ENCODE measurements at regions not wholly inside any gene's neighbourhood (a gene's known extent, or its start where the extent isn't known, plus 50 kb on each side); places are given as distances from the start of the nearest gene placed in this dataset.

DNA sequence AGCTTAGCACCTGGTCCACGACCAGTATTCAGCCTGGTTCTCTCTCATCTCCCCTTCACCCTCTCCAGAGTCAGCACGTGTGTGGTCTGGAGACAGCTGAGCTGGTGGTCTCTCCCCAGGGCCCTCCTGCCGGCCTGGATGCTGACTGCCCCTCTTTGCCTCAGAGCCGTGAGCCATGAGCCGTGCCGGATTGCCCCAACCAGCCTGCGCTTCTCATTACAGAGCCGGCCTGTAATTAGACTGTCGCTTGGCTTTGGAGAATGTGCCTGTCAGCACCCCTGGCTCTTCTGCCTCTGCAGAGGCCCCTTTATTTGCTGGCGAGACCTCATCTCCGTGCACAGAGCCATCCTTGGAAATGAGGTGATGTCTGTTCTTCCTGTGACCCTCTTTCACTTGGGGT, 118.7 kb upstream of the BOD1 start:
- ATAC-seq (ENCODE audit: low FRiP score in 2 of 2) (no peak), DNase-seq (peak in 1 of 2 donors; percentile 45)
- WGBS, 2 donors: 76 to 80% methylated on average over 6 to 11 of the region's 11 CpGs
- H3K27me3 ChIP-seq: no peaks in the 10 kb centered on the region
- no peak overlapping the region for H3K4me3 ChIP-seq
- H3K9me3 ChIP-seq: no peaks in the 10 kb centered on the region
- no peaks in the 10 kb centered on the region for H3K36me3 ChIP-seq
- no peaks in the 10 kb centered on the region for H3K4me1 ChIP-seq
- TF ChIP-seq POLR2A (IDR thresholded peaks at IDR 0.05): no peak
- TF ChIP-seq, protein P1, sequence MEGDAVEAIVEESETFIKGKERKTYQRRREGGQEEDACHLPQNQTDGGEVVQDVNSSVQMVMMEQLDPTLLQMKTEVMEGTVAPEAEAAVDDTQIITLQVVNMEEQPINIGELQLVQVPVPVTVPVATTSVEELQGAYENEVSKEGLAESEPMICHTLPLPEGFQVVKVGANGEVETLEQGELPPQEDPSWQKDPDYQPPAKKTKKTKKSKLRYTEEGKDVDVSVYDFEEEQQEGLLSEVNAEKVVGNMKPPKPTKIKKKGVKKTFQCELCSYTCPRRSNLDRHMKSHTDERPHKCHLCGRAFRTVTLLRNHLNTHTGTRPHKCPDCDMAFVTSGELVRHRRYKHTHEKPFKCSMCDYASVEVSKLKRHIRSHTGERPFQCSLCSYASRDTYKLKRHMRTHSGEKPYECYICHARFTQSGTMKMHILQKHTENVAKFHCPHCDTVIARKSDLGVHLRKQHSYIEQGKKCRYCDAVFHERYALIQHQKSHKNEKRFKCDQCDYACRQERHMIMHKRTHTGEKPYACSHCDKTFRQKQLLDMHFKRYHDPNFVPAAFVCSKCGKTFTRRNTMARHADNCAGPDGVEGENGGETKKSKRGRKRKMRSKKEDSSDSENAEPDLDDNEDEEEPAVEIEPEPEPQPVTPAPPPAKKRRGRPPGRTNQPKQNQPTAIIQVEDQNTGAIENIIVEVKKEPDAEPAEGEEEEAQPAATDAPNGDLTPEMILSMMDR (IDR thresholded peaks at IDR 0.05): no peak
- no peak for TF ChIP-seq EP300 (IDR thresholded peaks at IDR 0.05)
- TF ChIP-seq POLR2AphosphoS5 (IDR thresholded peaks at IDR 0.05): no peak
- H3K27ac ChIP-seq: no peak overlapping the region

DNA sequence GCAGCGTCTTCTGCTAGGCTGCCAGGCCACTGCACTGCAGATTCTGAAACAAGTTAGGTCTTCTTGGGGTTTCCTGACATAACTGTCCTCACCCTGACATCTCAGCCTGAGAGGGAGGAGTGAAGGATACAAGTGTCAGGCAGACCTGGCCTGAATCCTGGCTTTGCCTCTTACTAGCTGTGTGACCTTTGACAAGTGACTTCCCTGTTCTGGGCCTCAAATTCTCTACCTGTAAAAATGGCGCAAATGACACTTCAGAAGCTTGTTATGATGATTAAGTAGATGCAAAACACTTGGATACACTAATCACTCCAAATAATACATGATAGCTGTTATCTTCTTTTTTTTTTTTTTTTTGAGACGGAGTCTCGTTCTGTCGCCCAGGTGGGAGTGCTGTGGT, 119.2 kb upstream of the BOD1 start:
- 82 to 95% methylated on average over 5 of the region's 5 CpGs for WGBS, 2 donors
- ATAC-seq (ENCODE audit: low FRiP score in 2 of 2) (no peak), DNase-seq (no peak)
- TF ChIP-seq, protein P1 (IDR thresholded peaks at IDR 0.05): no peak
- TF ChIP-seq POLR2AphosphoS5 (IDR thresholded peaks at IDR 0.05) (no peak), POLR2A (IDR thresholded peaks at IDR 0.05) (no peak), EP300 (IDR thresholded peaks at IDR 0.05) (no peak)
- Histone ChIP-seq H3K9me3 (no peaks in the 10 kb centered on the region), H3K27me3 (no peaks in the 10 kb centered on the region), H3K4me1 (no peaks in the 10 kb centered on the region), H3K27ac (no peak overlapping the region), H3K36me3 (no peaks in the 10 kb centered on the region), H3K4me3 (no peak overlapping the region)

DNA sequence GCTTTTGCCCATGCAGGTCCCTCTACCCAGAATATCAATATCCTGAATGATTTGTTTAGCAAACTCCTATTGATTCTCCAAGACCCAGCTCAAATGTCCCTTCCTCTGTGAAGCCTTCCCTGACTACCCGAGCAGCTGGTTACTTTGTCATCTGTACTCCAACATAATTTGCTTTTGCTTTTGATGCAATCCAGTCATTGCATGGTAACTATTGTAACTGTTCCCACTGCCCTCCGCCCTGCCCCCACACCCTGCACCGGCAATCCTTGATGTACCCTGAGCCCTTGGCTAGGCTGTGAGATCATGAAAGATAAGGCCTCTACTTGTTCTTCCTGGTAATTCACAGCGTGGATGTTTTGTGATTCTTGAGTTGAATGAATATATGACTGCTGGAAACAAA, 119.9 kb upstream of the BOD1 start:
- no peak for ATAC-seq (ENCODE audit: low FRiP score in 2 of 2)
- Histone ChIP-seq H3K36me3 (no peaks in the 10 kb centered on the region), H3K4me3 (no peak overlapping the region), H3K9me3 (no peaks in the 10 kb centered on the region), H3K4me1 (no peaks in the 10 kb centered on the region), H3K27me3 (no peaks in the 10 kb centered on the region), H3K27ac (no peak overlapping the region)
- 43 to 64% methylated on average over 4 of the region's 4 CpGs for WGBS, 2 donors
- no peak for TF ChIP-seq EP300 (IDR thresholded peaks at IDR 0.05)
- TF ChIP-seq POLR2A (IDR thresholded peaks at IDR 0.05): no peak
- TF ChIP-seq, protein P1 (IDR thresholded peaks at IDR 0.05): no peak
- TF ChIP-seq POLR2AphosphoS5 (IDR thresholded peaks at IDR 0.05): no peak
- DNase-seq: no peak

DNA sequence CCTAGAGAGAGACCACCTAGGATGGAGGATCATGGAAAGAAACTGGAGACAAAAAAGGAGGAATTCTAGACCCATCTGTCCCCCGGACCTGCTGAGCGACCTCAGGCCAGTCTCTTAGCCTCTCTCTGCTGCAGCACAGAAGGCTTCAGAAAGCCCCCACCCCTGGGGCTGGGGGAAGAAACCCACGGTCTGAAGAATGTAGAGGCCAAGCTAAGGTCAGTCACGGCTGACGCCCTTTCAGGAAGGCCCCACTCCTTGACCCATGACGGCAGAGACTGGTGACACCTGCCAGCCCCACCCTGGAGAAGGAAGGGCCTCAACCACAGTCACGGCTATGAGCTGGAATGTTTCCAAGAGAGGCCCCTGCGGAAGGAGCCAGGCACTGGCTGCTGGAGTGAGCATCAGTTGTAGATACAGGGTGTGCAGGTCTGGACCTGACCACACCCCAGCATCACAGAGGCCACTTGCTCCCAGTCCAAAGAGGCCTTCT, 120.5 kb upstream of the BOD1 start:
- TF ChIP-seq POLR2A (IDR thresholded peaks at IDR 0.05): no peak
- TF ChIP-seq, protein P1 (IDR thresholded peaks at IDR 0.05): no peak
- TF ChIP-seq EP300 (IDR thresholded peaks at IDR 0.05): no peak
- no peak for TF ChIP-seq POLR2AphosphoS5 (IDR thresholded peaks at IDR 0.05)
- peak in 1 of 2 donors; percentile 4 for ATAC-seq (ENCODE audit: low FRiP score in 2 of 2)

DNA sequence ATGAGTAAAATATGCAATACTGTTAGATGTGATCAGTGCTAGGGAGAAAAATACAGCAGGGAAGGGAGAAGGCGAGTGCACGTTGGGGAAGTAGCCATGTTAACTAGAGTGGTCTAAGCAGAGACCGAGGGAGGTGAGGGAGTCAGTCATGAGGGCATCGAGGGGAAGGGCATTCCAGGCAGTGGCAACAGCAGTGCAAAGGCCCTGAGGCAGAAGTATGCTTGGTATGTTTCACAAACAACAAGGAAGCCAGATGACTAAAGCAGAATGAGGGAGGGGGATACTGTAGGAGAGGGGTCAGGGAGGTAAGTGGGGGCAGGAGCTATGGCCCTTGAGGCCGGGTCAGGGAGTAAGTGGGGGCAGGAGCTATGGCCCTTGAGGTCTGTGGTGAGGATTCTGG, 123.3 kb upstream of the BOD1 start:
- no peak for DNase-seq
- Histone ChIP-seq H3K36me3 (no peaks in the 10 kb centered on the region), H3K9me3 (no peaks in the 10 kb centered on the region), H3K27me3 (no peaks in the 10 kb centered on the region), H3K4me1 (peaks cover 0 to 7% (median 1%) of the 10 kb centered on the region in 4 donors), H3K27ac (no peak overlapping the region), H3K4me3 (no peak overlapping the region)
- ATAC-seq (ENCODE audit: low FRiP score in 2 of 2): no peak
- 72 to 81% methylated on average over 5 of the region's 5 CpGs for WGBS, 2 donors
- TF ChIP-seq POLR2A (IDR thresholded peaks at IDR 0.05) (no peak), POLR2AphosphoS5 (IDR thresholded peaks at IDR 0.05) (no peak), EP300 (IDR thresholded peaks at IDR 0.05) (no peak)
- TF ChIP-seq, protein P1 (IDR thresholded peaks at IDR 0.05): no peak

More for the DNA sequence above, 120.5 kb upstream of the BOD1 start:
- H3K27me3 ChIP-seq: no peaks in the 10 kb centered on the region
- H3K4me1 ChIP-seq: peaks cover 0 to 3% (median 1%) of the 10 kb centered on the region in 4 donors
- no peaks in the 10 kb centered on the region for H3K9me3 ChIP-seq
- H3K27ac ChIP-seq: no peak overlapping the region
- no peak for DNase-seq
- H3K36me3 ChIP-seq: no peaks in the 10 kb centered on the region
- no peak overlapping the region for H3K4me3 ChIP-seq
- 51 to 73% methylated on average over 3 to 8 of the region's 8 CpGs for WGBS, 2 donors

Measured in upper lobe of left lung (tissue), 6 donors.